NK-92 treated with Interleukin-12 subunit alpha and Interleukin-12 subunit beta, amount 100 ng/mL, for 24 hours (cell line): ENCODE measurements at regions not wholly inside any gene's neighbourhood (a gene's known extent, or its start where the extent isn't known, plus 50 kb on each side); places are given as distances from the start of the nearest gene placed in this dataset.

Experiments
- DNase-seq: peaks from one replicate; lab custom pipeline; 2025; lab: John Stamatoyannopoulos, UW

DNA sequence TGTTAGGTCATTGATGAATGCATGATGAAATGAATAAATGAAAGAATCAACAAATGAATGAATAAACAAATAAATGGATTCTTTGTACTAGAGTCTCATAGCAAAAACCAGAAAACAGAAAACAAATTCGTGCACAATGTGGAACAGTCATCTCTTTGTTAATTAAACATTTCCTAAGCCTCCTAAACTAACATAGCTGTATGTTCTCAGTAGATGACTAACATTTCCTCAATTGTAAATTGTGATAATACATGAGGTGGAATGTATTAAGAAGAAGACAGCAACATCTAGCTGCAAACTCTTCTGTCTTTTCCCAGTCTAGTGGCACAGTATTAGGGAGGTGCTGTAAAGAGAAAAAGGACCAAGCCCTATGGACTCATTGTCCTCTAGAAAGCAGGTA lies 1021.0 kb downstream of the MCTP2 start:
- DNase-seq = no peak

DNA sequence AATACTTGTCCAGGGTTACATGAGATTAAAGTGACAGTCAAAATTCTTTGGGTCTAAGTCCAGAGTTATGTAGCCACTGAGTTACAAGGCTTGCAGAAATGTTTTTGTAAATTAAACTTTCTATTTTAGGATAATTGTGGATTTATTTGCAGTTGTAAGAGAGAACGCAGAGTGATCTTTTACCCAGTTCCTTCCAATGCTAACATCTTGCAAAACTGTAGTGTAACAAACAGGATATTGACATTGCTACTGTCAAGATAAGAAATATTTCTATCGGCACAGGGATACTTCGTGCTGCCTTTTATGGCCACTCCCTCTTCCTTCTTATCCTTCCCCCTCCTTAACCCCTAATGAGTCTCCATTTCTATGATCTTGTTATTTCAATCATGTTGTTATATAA lies 1022.9 kb downstream of the MCTP2 start:
- DNase-seq = no peak

DNA sequence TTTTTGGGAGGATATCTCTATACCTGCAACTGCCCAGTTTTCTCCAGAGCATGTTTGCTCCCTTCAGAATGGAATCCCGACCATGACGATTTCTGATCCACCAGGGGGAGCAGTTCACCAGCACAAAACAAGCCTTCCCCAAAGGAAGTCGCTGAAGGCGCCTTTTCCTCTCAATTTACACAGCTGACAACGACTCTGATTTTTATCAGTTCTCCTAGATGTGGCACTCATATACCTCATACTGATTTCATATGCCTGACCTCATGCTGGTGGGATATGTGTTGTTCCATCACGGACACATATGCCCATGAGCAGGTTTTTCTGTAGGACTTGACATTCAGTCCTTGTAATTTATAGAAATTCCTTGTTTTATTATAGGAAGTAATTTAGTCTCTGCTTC lies 1028.2 kb downstream of the MCTP2 start:
- DNase-seq = peak; percentile 64

DNA sequence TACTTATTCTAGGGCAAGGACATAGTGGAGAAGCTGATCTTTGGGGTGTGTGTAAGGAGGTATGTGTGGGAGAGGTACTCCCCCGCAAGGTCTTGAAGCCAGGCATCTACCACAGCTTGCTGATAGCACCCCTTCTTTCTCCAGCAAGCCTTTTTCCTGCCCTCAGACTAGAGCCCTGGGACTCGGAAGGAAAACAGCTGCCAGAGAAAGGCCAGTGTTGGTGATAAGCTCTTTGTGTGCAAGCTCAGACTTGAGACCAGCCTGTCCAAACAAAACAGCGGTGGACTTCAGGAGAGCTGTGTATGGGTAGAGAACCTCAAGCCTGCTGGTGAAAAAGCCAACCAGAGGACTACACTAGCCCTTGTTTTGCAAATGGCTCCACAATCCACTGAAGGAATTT lies 1028.6 kb downstream of the MCTP2 start:
- no peak for DNase-seq

DNA sequence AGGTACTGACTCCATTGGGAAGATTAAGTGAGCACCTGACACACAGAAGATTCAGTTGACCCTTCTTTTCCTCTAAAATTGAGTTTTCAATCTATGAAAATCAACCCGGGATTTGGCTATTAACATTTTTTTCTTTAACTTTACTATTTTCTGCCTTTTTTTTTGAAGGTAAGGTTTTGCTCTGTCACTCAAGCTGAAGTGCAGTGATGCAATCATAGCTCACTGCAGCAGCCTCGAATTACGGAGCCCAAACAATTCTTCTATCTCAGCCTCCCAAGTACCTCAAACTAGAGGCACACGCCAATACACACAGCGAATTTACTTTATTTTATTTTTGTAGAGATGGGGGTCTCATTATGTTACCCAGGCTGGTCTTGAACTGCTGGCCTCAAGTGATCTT lies 1029.5 kb downstream of the MCTP2 start:
- no peak for DNase-seq

- DNase-seq = no peak
Measured at GRCh38 chr15:95261546-95261945, 1030.2 kb downstream of the MCTP2 start.

- DNase-seq = no peak
Measured at GRCh38 chr15:95261968-95262367, 1030.6 kb downstream of the MCTP2 start.

DNA sequence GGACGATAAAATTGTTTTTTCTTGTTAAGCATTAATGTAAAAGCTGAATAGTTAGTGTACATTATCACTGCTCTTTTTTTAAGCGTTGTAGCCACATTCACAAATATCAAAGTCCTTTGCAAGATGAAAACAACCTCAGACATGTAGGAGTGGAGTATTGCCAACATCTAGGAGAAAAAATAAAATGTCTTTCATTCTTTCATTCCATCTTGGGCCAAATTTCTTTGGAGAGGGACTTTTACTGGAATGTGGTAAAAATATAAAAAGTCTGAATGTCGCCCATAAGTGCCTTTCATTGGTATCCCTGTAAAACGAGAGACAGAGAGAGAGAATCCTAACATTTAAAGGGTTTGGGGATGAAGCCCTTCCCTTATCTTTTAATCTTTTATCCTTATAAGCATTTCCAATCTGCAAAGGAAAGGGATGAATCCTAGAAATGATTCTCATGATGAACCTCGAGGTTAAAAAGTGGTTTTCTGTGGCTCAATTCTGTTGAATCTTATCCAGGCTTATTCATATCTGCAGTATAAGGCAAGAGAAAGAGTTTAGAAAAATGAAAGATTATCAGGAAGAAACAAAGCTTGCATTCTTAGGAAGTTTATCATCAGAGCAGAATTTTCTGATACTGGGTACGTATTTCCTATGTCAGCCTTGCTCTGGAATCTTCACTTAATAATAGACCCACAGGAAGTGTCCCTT lies 1031.7 kb downstream of the MCTP2 start:
- no peak for DNase-seq

DNA sequence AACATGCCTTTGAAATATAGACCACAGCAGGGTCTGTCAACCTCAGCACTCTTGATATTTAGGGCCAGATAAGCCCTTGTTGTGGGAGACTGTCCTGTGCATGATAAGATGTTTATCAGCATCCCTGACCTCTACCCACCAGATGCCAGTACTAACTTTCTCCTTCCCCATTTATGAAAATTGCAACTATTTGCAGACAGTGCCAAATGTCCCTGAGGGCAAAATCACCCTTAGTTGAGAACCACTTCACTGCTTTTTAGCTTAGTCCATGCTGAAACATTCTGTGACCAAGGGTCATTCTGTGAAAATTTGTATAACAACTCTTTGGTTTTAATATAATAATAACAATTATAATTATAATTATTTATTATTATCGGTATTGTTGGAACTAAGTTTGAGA lies 1032.4 kb downstream of the MCTP2 start:
- DNase-seq = no peak

- no peak for DNase-seq
Measured at GRCh38 chr15:95265419-95265997, 1034.1 kb downstream of the MCTP2 start.

GRCh38 chr15:95266451-95267061 lies 1035.2 kb downstream of the MCTP2 start:
- no peak for DNase-seq

DNA sequence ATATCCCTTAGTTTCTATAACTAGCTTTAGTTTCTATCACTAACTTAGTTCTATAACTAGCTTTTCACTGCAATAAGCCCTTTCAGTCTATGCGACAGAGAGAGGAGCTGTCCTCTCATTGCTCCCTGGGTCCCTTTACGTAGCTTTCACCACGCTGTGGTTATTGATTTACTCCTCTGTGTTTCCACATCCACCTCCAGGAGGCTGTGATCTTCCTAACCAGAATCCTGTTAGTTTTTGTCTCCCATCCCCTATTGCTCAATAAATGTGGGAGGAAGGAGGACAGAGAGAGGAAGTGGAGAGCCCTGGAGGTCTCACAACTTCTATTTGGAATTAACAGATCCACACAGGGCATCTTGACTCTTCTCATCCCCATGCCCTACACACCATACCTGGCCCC lies 1036.1 kb downstream of the MCTP2 start:
- no peak for DNase-seq

DNA sequence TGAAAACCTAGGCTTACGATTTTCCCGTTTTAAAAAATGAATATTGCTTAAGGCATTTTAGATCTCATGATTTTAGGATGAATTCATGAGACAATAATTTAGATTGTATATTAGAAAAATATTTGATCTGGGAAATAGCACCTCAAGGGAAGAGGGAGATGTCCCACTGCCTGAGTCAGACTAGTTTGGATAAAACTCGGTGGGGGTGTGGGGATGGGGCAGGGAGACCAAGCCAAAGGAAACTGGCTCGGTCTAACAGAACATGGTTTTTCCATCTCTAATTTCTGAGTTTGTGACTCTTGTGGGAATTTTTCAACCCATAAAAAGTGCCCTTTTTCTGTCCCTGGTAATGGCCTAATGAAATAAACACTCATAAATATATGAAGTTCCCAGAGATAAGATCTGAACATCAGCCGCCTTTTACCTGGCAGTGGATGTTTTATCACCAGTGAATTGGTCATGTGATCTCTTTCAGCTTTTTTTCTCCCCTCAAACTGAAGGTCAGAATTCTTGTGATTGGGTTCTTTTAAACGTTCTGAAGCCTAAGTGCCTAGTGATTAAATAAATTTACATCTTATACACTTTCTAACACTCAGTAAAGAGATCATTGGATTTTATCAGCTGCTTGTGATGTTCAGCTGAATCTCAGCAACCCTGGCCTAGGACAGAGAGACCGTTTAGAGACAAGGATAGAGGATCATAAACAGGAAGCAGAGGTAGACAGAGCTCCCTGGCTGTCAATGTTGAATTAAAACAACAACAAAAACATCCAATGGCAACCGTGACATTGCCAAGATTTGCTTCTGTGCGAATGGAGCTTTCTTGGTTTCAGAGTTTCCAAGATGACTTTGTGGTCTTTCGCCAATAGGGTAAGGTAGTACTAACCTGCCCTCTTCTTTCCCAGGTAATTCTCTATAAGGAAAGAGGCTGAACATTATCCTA lies 1038.2 kb downstream of the MCTP2 start:
- no peak for DNase-seq

- DNase-seq = no peak
Measured at GRCh38 chr15:95274101-95274500, 1042.7 kb downstream of the MCTP2 start.

- DNase-seq = no peak
Measured at GRCh38 chr15:95277266-95277665, 1045.9 kb downstream of the MCTP2 start.

GRCh38 chr15:95278532-95279245 lies 1047.3 kb downstream of the MCTP2 start:
- no peak for DNase-seq

GRCh38 chr15:95279277-95280019 lies 1048.1 kb downstream of the MCTP2 start:
- DNase-seq = no peak

GRCh38 chr15:95280711-95281110 lies 1049.3 kb downstream of the MCTP2 start:
- DNase-seq = no peak

DNA sequence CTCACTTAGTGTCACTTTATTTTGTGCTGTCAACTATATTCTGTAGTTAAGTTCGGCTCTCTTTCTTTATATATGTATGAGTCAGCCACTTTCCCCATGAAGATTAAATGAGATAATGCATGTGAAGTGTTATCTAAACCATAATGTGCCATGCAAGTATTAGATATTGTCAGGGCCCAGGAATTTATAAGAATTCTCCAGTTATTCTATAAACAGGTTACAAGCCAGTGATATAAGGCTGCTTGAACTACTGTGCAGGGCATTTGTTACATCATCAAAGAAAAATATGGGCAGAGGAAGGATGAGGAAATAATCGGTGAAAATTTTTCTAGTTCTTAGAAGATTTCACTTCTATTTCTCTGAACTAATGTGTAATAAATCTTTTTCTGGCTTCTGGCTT lies 1049.0 kb upstream of the NR2F2 start:
- no peak for DNase-seq

GRCh38 chr15:95284492-95284891 lies 1046.0 kb upstream of the NR2F2 start:
- DNase-seq = no peak

GRCh38 chr15:95284933-95285421 lies 1045.5 kb upstream of the NR2F2 start:
- DNase-seq = peak; percentile 47
